ENCODE measurements at regions not wholly inside any gene's neighbourhood (a gene's known extent, or its start where the extent isn't known, plus 50 kb on each side); places are given as distances from the start of the nearest gene placed in this dataset.

GRCh38 chr18:61096226-61096625 lies 237.0 kb upstream of the CDH20 start:
- DNase-seq: no peak

DNA sequence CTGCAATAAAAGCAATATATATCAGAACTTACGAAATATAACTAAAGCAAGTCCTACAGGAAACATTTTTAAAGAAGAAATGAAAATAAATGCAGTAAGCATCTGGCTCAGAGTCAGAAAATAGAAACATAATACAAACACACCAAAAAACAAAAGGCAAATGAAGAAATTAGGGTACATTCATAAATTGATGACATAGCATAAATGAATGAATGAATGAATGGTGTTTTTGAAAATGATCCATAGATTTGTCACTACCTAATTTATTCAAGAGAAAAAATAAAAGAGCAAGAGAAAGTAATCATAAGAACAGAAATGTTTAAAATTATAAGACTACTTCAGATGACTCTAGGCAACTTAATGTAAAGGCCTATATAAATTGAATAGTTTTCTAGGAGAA lies 226.1 kb upstream of the CDH20 start:
- DNase-seq: no peak

- no peak for DNase-seq
These were observed 224.5 kb upstream of the CDH20 start for GRCh38 chr18:61108706-61109105.

DNA sequence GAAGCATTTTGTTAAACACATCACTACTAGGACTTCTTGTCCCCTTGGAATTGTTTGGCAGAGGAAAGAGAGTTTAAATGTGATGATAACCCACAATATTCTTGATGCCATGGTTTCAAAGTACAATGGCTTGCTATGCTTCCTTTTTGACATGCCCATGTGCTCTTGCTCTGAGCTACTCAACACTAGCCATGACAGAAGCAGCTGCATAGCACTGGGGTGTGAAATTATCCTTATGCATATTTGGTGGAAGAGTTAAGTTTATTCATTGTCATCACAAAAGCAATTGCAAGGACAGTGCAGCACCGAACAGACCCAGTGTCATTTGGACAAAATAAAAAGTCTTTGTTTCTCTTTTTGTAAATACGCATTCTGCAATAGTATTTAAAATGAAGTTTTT lies 209.9 kb upstream of the CDH20 start:
- DNase-seq: no peak

DNA sequence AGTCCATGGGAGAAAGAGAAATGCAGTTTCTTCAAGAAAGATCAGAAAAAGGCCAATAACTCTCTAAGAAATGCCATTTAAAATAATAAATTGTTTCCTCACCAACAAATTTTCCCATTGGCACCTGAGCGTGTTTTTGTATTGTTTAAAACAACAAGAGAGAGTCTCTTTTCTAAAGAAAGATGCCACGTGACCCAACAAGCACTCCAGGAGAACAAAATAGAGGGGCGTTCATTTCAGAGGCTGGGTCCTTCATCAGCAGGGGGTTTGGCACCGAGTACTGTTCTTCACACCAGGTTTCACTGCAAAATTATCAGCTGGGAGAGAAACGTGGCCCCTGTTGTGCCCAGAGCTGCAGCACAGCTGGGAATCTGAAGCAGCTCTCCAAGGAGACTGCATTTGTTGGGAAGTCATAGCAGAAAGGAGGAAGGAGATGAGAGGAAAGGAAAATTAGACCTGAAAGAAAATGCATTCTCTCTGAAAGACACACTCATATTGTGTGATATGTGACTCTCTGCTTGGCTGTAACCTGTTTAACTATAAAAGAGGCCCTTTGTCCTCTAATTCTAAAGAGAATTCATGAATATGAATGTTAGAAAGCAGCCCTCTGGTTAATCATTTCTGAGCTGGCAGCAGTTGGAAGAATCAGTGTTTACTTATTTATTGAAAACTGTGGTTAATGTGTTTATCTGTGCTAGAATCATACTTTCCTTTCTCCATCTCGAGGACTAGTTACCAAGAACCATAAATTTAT lies 205.3 kb upstream of the CDH20 start:
- peak; percentile 73 for DNase-seq

DNA sequence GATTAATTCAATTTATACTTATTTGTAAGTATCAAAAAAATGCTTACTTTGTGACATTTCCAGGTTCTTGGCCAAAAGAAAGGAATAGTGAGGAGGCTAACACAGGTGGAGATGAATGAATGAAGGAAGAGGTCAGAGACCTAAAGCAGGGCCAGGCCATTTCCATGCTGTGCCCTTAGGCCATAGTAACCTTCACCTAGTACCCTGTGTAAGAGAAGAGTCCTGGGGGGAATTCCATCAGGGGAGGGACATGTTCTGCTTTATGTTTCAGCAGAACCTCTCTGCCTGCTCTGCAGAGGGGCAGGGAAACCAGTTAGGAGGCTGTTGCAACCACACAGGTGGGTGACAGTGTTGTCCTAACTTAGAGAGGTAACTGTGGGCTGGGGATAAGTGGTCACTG lies 204.2 kb upstream of the CDH20 start:
- DNase-seq: no peak

GRCh38 chr18:61132031-61132430 lies 201.2 kb upstream of the CDH20 start:
- DNase-seq: no peak

DNA sequence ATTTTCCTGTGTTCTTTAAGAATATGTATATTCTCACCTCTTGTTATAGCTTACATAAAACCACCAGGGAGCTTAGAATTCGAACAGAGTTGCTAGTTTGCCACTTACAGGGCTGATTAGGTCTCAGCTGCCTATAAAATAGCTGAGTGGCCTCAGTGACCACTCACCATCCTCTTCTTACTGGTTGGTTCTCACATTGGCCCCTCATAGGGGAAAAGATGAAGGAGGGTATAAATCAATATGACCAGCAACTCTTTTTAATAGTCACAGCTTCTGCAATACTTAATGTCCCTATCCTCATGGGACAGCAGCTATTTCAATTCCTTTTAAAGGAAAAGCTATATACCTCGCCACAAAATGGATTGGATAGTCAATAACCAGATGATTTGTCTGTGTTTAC lies 199.4 kb upstream of the CDH20 start:
- DNase-seq: no peak

GRCh38 chr18:61136711-61137251 lies 196.4 kb upstream of the CDH20 start:
- no peak for DNase-seq

GRCh38 chr18:61141691-61142090 lies 191.5 kb upstream of the CDH20 start:
- no peak for DNase-seq

- DNase-seq: no peak
These were observed 184.9 kb upstream of the CDH20 start for GRCh38 chr18:61148322-61148721.

GRCh38 chr18:61149786-61150185 lies 183.4 kb upstream of the CDH20 start:
- no peak for DNase-seq

- no peak for DNase-seq
These were observed 179.7 kb upstream of the CDH20 start for GRCh38 chr18:61153571-61153970.

- DNase-seq: no peak
These were observed 178.4 kb upstream of the CDH20 start for GRCh38 chr18:61154866-61155265.

- DNase-seq: no peak
These were observed 177.6 kb upstream of the CDH20 start for GRCh38 chr18:61155586-61155985.

DNA sequence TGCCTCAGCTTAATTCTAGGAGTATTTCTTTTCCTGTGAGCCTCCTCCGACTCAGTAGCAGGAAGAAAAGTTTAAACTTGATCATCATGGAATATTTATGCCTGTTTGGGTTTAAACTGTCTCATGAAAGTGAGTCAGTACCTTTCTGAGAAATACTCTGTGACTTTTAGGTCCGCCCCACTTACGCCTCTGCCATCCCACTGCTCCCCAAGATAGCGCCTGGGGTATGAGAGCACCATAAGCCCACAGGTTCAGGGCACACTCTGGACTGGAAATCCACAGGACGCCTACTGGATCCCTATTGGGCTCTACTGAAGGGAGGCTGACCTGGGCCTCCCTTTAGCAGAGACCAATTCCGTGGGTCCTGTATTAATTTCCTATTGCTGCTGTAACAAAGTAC lies 175.8 kb upstream of the CDH20 start:
- no peak for DNase-seq

GRCh38 chr18:61159246-61159645 lies 174.0 kb upstream of the CDH20 start:
- DNase-seq: no peak

DNA sequence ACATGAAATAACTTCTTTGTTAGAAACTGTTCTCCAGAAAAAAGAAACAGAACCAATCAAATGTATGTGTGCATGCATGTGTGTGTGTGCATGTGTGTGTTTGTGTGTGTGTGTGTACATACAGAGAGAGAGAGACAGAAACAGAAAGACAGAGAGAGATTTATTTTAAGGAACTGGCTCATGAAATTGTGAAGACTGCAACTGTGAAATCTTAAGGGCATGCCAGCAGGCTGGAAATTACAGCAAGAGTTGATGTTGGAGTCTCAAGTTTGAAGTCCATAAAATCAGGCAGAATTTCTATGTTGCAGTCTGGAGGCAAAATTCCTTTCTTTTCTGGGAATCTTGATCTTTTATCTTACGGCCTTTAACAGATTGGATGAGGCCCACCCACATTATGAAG lies 168.9 kb upstream of the CDH20 start:
- no peak for DNase-seq

DNA sequence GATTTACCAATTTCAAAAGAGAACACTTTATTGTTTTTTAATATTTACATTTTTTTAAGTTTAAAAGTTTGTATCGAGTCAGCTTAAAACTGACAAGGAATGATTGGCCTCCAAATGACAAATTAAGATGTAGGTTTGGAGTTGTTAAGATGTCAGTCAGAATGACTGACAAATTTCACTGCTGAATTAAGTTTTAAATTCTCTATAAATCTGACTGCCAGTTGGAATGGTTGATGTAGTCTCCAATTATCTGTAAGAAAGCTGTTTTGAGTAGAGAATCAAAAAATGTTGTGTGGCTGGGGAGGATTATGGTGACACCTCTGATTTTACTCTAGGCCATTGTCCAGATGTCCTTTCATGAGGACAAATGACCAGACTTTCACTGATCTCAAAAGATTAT lies 165.3 kb upstream of the CDH20 start:
- no peak for DNase-seq

GRCh38 chr18:61169386-61169785 lies 163.8 kb upstream of the CDH20 start:
- DNase-seq: no peak

GRCh38 chr18:61172624-61173023 lies 160.6 kb upstream of the CDH20 start:
- no peak for DNase-seq

DNA sequence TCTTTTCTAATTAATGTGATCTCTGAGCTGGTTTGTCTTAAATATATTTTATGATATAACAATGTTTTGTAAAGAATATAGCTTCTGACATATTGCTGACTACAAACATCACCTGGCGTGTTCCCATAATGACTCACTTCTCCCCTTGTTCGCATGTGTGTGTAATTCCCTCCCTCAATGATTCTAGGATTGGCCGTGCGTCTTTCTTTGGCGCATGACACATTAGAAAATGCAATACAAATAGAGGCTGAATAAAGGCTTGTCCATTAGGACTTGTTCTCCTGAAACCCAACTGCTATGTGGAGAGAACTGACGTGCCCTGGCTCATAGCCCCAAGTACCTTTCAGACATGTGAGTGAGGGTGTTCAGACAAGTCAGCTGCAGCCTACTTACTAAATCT lies 159.7 kb upstream of the CDH20 start:
- DNase-seq: no peak

DNA sequence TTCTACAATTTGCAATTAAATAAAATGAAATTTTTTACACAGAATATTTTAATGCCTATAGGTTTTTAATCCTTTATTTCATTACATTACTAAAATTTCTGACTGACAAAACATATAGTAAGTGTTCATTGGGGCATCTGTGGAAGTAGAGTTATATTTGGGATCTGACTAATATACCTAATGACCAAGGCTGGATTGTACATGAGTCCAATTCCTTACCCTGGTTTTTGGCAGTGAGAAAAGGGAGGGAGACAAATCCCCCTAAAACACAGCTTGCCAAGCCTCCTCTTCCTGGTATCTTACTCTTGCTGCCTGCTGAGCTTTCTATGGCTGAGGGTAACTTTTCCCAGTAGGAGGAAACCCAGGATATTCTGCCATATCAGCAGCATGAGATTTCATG lies 149.4 kb upstream of the CDH20 start:
- no peak for DNase-seq

- no peak for DNase-seq
These were observed 145.3 kb upstream of the CDH20 start for GRCh38 chr18:61187971-61188370.

DNA sequence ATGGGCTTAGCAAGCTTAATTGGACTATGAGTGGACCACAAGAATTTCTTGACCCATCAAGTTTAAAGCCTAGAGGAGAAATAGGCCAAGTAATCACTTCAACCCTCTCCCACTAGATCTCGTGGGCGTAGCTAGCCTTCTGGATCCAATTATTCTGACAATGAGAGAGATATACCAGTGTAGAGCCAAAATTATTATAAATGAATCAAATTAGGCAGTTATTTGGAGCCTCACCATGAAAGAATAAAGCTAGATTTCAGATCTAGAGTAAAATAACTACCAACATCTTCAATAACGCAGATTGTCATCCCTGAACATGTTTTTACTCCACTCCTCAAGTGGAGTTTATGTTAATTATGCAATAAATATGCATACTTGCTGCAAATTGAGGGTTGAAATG lies 143.9 kb upstream of the CDH20 start:
- no peak for DNase-seq
